ENCODE measurements at regions not wholly inside any gene's neighbourhood (a gene's known extent, or its start where the extent isn't known, plus 50 kb on each side); places are given as distances from the start of the nearest gene placed in this dataset.

DNA sequence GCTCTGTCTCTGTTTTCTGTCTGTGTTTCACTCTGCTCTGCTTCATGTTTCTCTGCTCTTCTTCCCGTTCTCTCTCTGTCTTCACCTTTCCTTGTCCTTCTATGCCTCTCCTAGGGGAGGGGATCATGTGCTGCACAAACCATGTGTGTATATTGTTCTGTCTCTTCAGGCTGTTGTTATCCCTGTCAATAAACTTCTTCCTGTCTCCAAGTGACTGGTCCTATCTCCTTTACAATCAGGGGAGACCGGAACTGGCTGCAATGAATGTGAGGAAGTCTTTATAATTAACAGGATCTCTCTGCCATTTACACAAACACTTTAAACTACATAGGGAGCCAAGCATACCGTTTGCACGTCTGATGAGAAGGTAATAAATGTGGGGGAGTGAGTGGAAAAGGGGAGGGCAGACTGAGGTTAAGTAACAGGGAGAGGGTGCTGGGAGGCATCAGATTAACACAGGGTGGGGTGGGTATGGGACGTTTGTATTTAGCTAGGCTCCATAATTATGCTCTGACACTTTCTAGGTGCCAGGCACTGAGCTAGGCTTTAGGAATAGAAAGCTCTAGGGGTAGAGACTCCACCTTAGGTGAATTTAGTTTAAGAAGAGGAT, 626.1 kb downstream of the DHX35 start:
- Histone ChIP-seq H3K18ac (ENCODE audit: extremely low read depth, low read length) (no peak overlapping the region), H3K79me1 (ENCODE audit: low read depth, low read length) (no peaks in the 10 kb centered on the region), H3K79me2 (ENCODE audit: control insufficient read depth in 1 of 2, insufficient read depth in 2 of 2, low read length in 2 of 2) (no peaks in the 10 kb centered on the region), H3K56ac (replicated peaks; ENCODE audit: insufficient read length, low read depth, low read length) (no peak overlapping the region), H3K27me3 (replicated peaks in 1 of 4; ENCODE audit: control insufficient read depth in 3 of 4, extremely low read depth in 1 of 4, insufficient read depth in 3 of 4, low read length in 3 of 4) (no peaks in the 10 kb centered on the region), H4K91ac (replicated peaks; ENCODE audit: insufficient read length, low read length) (no peak overlapping the region), H3K9me3 (ENCODE audit: insufficient read depth in 2 of 2, low read depth in 1 of 2, low read length in 1 of 2) (no peaks in the 10 kb centered on the region), H3K23me2 (ENCODE audit: low read depth, low read length) (no peaks in the 10 kb centered on the region; the same call in 1 of the 2 replicates), H4K20me1 (replicated peaks in 1 of 2; ENCODE audit: control insufficient read depth in 1 of 2, insufficient read depth in 2 of 2, low read length in 2 of 2) (no peaks in the 10 kb centered on the region), H3K27ac (ENCODE audit: low read depth, low read length) (no peak overlapping the region), H2BK12ac (ENCODE audit: low read depth, low read length) (no peak overlapping the region), H2BK20ac (ENCODE audit: low read length) (no peak overlapping the region), H3K4me2 (ENCODE audit: insufficient read depth in 1 of 2, low read depth in 2 of 2, low read length in 2 of 2) (no peak overlapping the region), H4K5ac (ENCODE audit: insufficient read length, low read depth, low read length) (no peak overlapping the region), H2BK5ac (ENCODE audit: low read depth, low read length) (no peak overlapping the region), H3K4me3 (ENCODE audit: extremely low read depth in 1 of 4, insufficient read depth in 2 of 4, low read depth in 3 of 4, low read length in 4 of 4) (no peak overlapping the region), H3K36me3 (ENCODE audit: control insufficient read depth in 2 of 4, insufficient read depth in 4 of 4, low read length in 3 of 4) (no peaks in the 10 kb centered on the region), H3K4me1 (replicated peaks in 1 of 4; ENCODE audit: control insufficient read depth in 3 of 4, insufficient read depth in 4 of 4, low read length in 3 of 4) (no peaks in the 10 kb centered on the region), H3K4ac (replicated peaks; ENCODE audit: insufficient read length, low read depth, low read length) (no peak overlapping the region), H2BK120ac (replicated peaks; ENCODE audit: low read depth, low read length) (no peak overlapping the region), H4K8ac (ENCODE audit: extremely low read depth, insufficient read depth, low read length) (no peak overlapping the region), H2AFZ (ENCODE audit: low read length) (0 out of 2 replicates have a peak overlapping the region, but pooled peaks have one; percentile 46), H2AK5ac (ENCODE audit: low read depth, low read length) (no peak overlapping the region), H3K23ac (ENCODE audit: insufficient read length) (no peak overlapping the region), H3K9ac (replicated peaks in 1 of 4; ENCODE audit: extremely low read depth in 1 of 4, low read depth in 3 of 4, low read length in 3 of 4) (no peak overlapping the region), H3K14ac (ENCODE audit: insufficient read length) (no peak overlapping the region), H2BK15ac (ENCODE audit: low read length) (no peak overlapping the region)
- WGBS, 2 experiments (ENCODE audit: extremely low coverage in 1 of 2, insufficient coverage in 1 of 2, insufficient read length in 1 of 2, insufficient replicate concordance in 2 of 2, low coverage in 1 of 2, low lambda C conversion rate in 2 of 2, missing lambda C conversion rate in 1 of 2): 74% methylated on average over 5 of the region's 5 CpGs; no CpG with 5 or more reads in 1 of the 2 experiments
- ChIA-PET POLR2A (ENCODE audit: partially characterized antibody) (no interaction called here), CTCF (ENCODE audit: partially characterized antibody) (no interaction called here)
- FAIRE-seq: no peak
- no peak for DNase-seq (ENCODE audit: low read depth in 1 of 2, low spot score in 2 of 2)
- no peak for TF ChIP-seq NRF1 (IDR thresholded peaks at IDR 0.05; ENCODE audit: low read depth, low read length)
- TF ChIP-seq SP4 (IDR thresholded peaks at IDR 0.05; ENCODE audit: low read length): no peak
- no peak for TF ChIP-seq TAF1 (IDR thresholded peaks at IDR 0.05; ENCODE audit: low read depth, low read length)
- TF ChIP-seq SIN3A (conservative IDR thresholded peaks at IDR 0.05 in 1 of 2, IDR thresholded peaks at IDR 0.05 in 1 of 2; ENCODE audit: low read depth in 1 of 2, low read length in 2 of 2): no peak
- no peak for TF ChIP-seq RBBP5 (IDR thresholded peaks at IDR 0.05; ENCODE audit: borderline replicate concordance, low read depth, low read length)
- TF ChIP-seq CREB1 (IDR thresholded peaks at IDR 0.05): no peak
- TF ChIP-seq RXRA (IDR thresholded peaks at IDR 0.05; ENCODE audit: insufficient read depth, low read depth, low read length): no peak
- TF ChIP-seq HDAC6 (IDR thresholded peaks at IDR 0.05; ENCODE audit: low read depth, low read length): no peak
- no peak for TF ChIP-seq ZNF274 (IDR thresholded peaks at IDR 0.05; ENCODE audit: borderline replicate concordance, extremely low read depth, low read length)
- no peak for TF ChIP-seq JUN (IDR thresholded peaks at IDR 0.05; ENCODE audit: low read depth, low read length)
- TF ChIP-seq TBP (IDR thresholded peaks at IDR 0.05; ENCODE audit: low read depth, low read length): no peak
- no peak for TF ChIP-seq SRF (IDR thresholded peaks at IDR 0.05; ENCODE audit: low read depth, low read length)
- TF ChIP-seq BACH1 (IDR thresholded peaks at IDR 0.05; ENCODE audit: low read length): no peak
- no peak for TF ChIP-seq RFX5 (IDR thresholded peaks at IDR 0.05; ENCODE audit: borderline replicate concordance, low read depth, low read length)
- TF ChIP-seq CBX8 (IDR thresholded peaks at IDR 0.05; ENCODE audit: borderline replicate concordance, low read depth, low read length): no peak
- no peak for TF ChIP-seq MAFK (IDR thresholded peaks at IDR 0.05; ENCODE audit: low read depth, low read length)
